ENCODE measurements at regions not wholly inside any gene's neighbourhood (a gene's known extent, or its start where the extent isn't known, plus 50 kb on each side); places are given as distances from the start of the nearest gene placed in this dataset.
"Not testable (repeated sequence)": the region's sequence is repeated elsewhere in the genome, so short reads cannot be mapped to it uniquely, and the experiment has no call there.

- DNase-seq: no peak
Measured at GRCh38 chr3:178202194-178202593, 334.0 kb upstream of the KCNMB2 start.

- no peak for DNase-seq
Measured at GRCh38 chr3:178203165-178203564, 333.1 kb upstream of the KCNMB2 start.

GRCh38 chr3:178203650-178204049, 332.6 kb upstream of the KCNMB2 start:
- DNase-seq: no peak

GRCh38 chr3:178205740-178206139, 330.5 kb upstream of the KCNMB2 start:
- DNase-seq: no peak

GRCh38 chr3:178206521-178206920, 329.7 kb upstream of the KCNMB2 start:
- DNase-seq: no peak

- not testable (repeated sequence) for DNase-seq
Measured at GRCh38 chr3:178207161-178207560, 329.1 kb upstream of the KCNMB2 start.

GRCh38 chr3:178207627-178208026, 328.6 kb upstream of the KCNMB2 start:
- DNase-seq: not testable (repeated sequence)

- DNase-seq: not testable (repeated sequence)
Measured at GRCh38 chr3:178209116-178209515, 327.1 kb upstream of the KCNMB2 start.

GRCh38 chr3:178209618-178210017, 326.6 kb upstream of the KCNMB2 start:
- not testable (repeated sequence) for DNase-seq

- DNase-seq: not testable (repeated sequence)
Measured at GRCh38 chr3:178211086-178211485, 325.1 kb upstream of the KCNMB2 start.

GRCh38 chr3:178217479-178217878, 318.8 kb upstream of the KCNMB2 start:
- DNase-seq: no peak

- no peak for DNase-seq
Measured at GRCh38 chr3:178218231-178218630, 318.0 kb upstream of the KCNMB2 start.

- DNase-seq: not testable (repeated sequence)
Measured at GRCh38 chr3:178219661-178220060, 316.6 kb upstream of the KCNMB2 start.

- DNase-seq: no peak
Measured at GRCh38 chr3:178223876-178224275, 312.4 kb upstream of the KCNMB2 start.

GRCh38 chr3:178226094-178226493, 310.1 kb upstream of the KCNMB2 start:
- no peak for DNase-seq

- DNase-seq: no peak
Measured at GRCh38 chr3:178231645-178232044, 304.6 kb upstream of the KCNMB2 start.

GRCh38 chr3:178233371-178234071, 302.7 kb upstream of the KCNMB2 start:
- DNase-seq: no peak

GRCh38 chr3:178236555-178237277, 299.5 kb upstream of the KCNMB2 start:
- no peak for DNase-seq

GRCh38 chr3:178238179-178238578, 298.1 kb upstream of the KCNMB2 start:
- DNase-seq: no peak

- no peak for DNase-seq
Measured at GRCh38 chr3:178244733-178245709, 291.2 kb upstream of the KCNMB2 start.

GRCh38 chr3:178246004-178246403, 290.2 kb upstream of the KCNMB2 start:
- no peak for DNase-seq

GRCh38 chr3:178255315-178255714, 280.9 kb upstream of the KCNMB2 start:
- DNase-seq: no peak

GRCh38 chr3:178257491-178257890, 278.7 kb upstream of the KCNMB2 start:
- no peak for DNase-seq

Data from NCI-H1092 (cell line).